ENCODE measurements at regions not wholly inside any gene's neighbourhood (a gene's known extent, or its start where the extent isn't known, plus 50 kb on each side); places are given as distances from the start of the nearest gene placed in this dataset.

DNA sequence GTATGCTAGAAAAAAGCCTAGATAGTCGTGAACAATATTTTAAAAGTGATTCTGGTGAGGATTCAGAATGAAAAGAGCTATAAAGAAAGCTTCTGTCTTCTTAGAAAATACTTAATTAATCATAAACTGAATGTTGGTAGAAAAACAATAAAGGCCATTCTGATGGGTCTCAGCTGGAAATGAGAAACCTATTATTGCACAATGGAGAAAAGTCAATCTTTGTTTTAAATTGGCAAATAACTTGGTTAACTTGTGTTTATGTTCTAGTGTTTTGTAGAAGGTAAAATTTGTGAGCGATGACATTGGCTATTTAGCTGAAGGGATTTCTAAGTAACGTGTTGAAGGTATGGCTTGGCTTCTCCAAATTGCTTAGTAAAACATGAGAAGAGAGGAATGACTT, 74.1 kb upstream of the TMED7 start:
- Histone ChIP-seq H4K91ac (replicated peaks; ENCODE audit: insufficient read length, low read length) (no peak overlapping the region), H3K18ac (ENCODE audit: extremely low read depth, low read length) (no peak overlapping the region), H3K79me1 (ENCODE audit: low read depth, low read length) (no peaks in the 10 kb centered on the region), H2BK12ac (ENCODE audit: low read depth, low read length) (no peak overlapping the region), H3K14ac (ENCODE audit: insufficient read length) (no peak overlapping the region), H3K23me2 (ENCODE audit: low read depth, low read length) (no peaks in the 10 kb centered on the region; the same call in 1 of the 2 replicates), H3K56ac (replicated peaks; ENCODE audit: insufficient read length, low read depth, low read length) (no peak overlapping the region), H3K79me2 (ENCODE audit: control insufficient read depth in 1 of 2, insufficient read depth in 2 of 2, low read length in 2 of 2) (no peaks in the 10 kb centered on the region), H3K27ac (ENCODE audit: low read depth, low read length) (no peak overlapping the region), H4K20me1 (replicated peaks in 1 of 2; ENCODE audit: control insufficient read depth in 1 of 2, insufficient read depth in 2 of 2, low read length in 2 of 2) (no peaks in the 10 kb centered on the region), H2AK5ac (ENCODE audit: low read depth, low read length) (no peak overlapping the region), H3K27me3 (replicated peaks in 1 of 4; ENCODE audit: control insufficient read depth in 3 of 4, extremely low read depth in 1 of 4, insufficient read depth in 3 of 4, low read length in 3 of 4) (no peaks in the 10 kb centered on the region), H3K4me3 (ENCODE audit: extremely low read depth in 1 of 4, insufficient read depth in 2 of 4, low read depth in 3 of 4, low read length in 4 of 4) (no peak overlapping the region), H2BK15ac (ENCODE audit: low read length) (no peak overlapping the region), H2BK120ac (replicated peaks; ENCODE audit: low read depth, low read length) (no peak overlapping the region), H2BK20ac (ENCODE audit: low read length) (no peak overlapping the region), H3K4ac (replicated peaks; ENCODE audit: insufficient read length, low read depth, low read length) (no peak overlapping the region), H2AFZ (ENCODE audit: low read length) (no peak overlapping the region), H3K23ac (ENCODE audit: insufficient read length) (no peak overlapping the region), H3K4me1 (replicated peaks in 1 of 4; ENCODE audit: control insufficient read depth in 3 of 4, insufficient read depth in 4 of 4, low read length in 3 of 4) (no peaks in the 10 kb centered on the region), H3K9me3 (ENCODE audit: insufficient read depth in 2 of 2, low read depth in 1 of 2, low read length in 1 of 2) (no peaks in the 10 kb centered on the region), H3K4me2 (ENCODE audit: insufficient read depth in 1 of 2, low read depth in 2 of 2, low read length in 2 of 2) (no peak overlapping the region), H3K9ac (replicated peaks in 1 of 4; ENCODE audit: extremely low read depth in 1 of 4, low read depth in 3 of 4, low read length in 3 of 4) (no peak overlapping the region), H3K36me3 (ENCODE audit: control insufficient read depth in 2 of 4, insufficient read depth in 4 of 4, low read length in 3 of 4) (no peaks in the 10 kb centered on the region), H4K5ac (ENCODE audit: insufficient read length, low read depth, low read length) (no peak overlapping the region), H4K8ac (ENCODE audit: extremely low read depth, insufficient read depth, low read length) (no peak overlapping the region), H2BK5ac (ENCODE audit: low read depth, low read length) (no peak overlapping the region)
- ChIA-PET POLR2A (ENCODE audit: partially characterized antibody) (no interaction called here), CTCF (ENCODE audit: partially characterized antibody) (interaction anchor here (0.7 to 1.1 kb wide), 2 partner anchors 68 to 70 kb away, joined by 3 read pairs; no protein-coding TSS in a partner anchor)
- no peak for DNase-seq (ENCODE audit: low read depth in 1 of 2, low spot score in 2 of 2)
- FAIRE-seq, result no peak
- 93% methylated on average over 3 of the region's 3 CpGs; no CpG with 5 or more reads in 1 of the 2 experiments for WGBS, 2 experiments (ENCODE audit: extremely low coverage in 1 of 2, insufficient coverage in 1 of 2, insufficient read length in 1 of 2, insufficient replicate concordance in 2 of 2, low coverage in 1 of 2, low lambda C conversion rate in 2 of 2, missing lambda C conversion rate in 1 of 2)
- TF ChIP-seq RFX5 (IDR thresholded peaks at IDR 0.05; ENCODE audit: borderline replicate concordance, low read depth, low read length), result no peak
- no peak for TF ChIP-seq EP300 (IDR thresholded peaks at IDR 0.05; ENCODE audit: borderline replicate concordance in 1 of 2, low read depth in 2 of 2, low read length in 2 of 2)
- TF ChIP-seq NANOG (IDR thresholded peaks at IDR 0.05; ENCODE audit: insufficient read depth, low read depth, low read length, poor library complexity, severe bottlenecking), result no peak
- no peak for TF ChIP-seq ASH2L (IDR thresholded peaks at IDR 0.05; ENCODE audit: low read length)
- TF ChIP-seq, protein P1, sequence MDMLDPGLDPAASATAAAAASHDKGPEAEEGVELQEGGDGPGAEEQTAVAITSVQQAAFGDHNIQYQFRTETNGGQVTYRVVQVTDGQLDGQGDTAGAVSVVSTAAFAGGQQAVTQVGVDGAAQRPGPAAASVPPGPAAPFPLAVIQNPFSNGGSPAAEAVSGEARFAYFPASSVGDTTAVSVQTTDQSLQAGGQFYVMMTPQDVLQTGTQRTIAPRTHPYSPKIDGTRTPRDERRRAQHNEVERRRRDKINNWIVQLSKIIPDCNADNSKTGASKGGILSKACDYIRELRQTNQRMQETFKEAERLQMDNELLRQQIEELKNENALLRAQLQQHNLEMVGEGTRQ (IDR thresholded peaks at IDR 0.05; ENCODE audit: low read length), result no peak
- no peak for TF ChIP-seq PHF8 (conservative IDR thresholded peaks at IDR 0.05; ENCODE audit: low read depth, low read length)
- no peak for TF ChIP-seq SIX5 (IDR thresholded peaks at IDR 0.05; ENCODE audit: low read depth, low read length)
- no peak for TF ChIP-seq SIRT6 (IDR thresholded peaks at IDR 0.05; ENCODE audit: low read length)
- no peak for TF ChIP-seq EZH2 (IDR thresholded peaks at IDR 0.05; ENCODE audit: low read depth, low read length, severe bottlenecking)
